ENCODE measurements at regions not wholly inside any gene's neighbourhood (a gene's known extent, or its start where the extent isn't known, plus 50 kb on each side); places are given as distances from the start of the nearest gene placed in this dataset.

DNA sequence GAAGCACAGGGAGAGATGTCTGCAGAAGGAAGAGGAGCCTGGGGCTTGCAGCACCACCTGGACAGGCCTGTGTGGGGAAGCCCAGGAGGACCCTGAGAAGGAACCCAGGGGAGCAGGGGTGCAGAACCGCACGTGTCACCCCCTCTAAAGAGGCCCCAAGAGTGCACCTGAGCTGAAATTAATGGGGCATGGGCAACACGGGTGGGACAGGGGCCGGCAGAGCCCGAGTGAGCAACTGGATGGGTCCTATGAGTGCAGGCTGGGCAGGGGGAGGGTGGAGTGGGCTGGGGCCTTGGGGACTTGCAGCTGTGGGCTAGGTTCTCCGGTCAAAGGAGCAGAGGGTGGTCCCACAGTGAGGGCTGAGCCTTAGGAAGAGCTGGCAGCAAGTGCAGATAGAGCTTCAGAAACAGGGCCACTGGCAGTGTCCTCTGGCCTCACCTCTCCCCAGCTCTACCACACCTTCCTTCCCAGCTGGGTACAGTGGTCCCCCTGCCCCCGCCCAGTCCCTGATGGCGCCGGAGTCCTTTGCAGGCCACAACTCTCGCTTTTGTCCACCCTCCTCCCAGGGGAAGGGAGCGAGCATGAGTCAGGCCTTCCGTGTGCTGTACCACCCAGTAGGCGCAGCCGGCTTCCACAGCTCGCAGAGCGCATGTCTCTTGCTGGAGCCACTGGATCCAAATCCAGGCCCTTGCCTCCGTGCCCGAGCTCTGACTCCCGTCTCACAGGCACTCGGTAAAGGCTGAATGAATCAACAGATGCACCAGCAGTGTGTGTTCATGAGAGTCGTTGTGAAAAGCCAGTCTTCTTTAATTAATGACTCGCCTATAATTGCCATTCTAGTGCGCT is 131.6 kb downstream of the HMX1 start:
- Histone ChIP-seq H3K36me3 (ENCODE audit: control insufficient read depth in 2 of 2, insufficient read depth in 2 of 2, low read length in 1 of 2) (no peaks in the 10 kb centered on the region), H3K9me3 (ENCODE audit: control insufficient read depth in 2 of 2, insufficient read depth in 1 of 2, low read length in 1 of 2) (no peaks in the 10 kb centered on the region), H3K27me3 (ENCODE audit: control insufficient read depth in 2 of 2, insufficient read depth in 1 of 2, low read length in 1 of 2) (no peaks in the 10 kb centered on the region), H3K4me1 (ENCODE audit: control insufficient read depth in 2 of 2, insufficient read depth in 2 of 2, low read length in 2 of 2) (no peaks in the 10 kb centered on the region), H3K4me3 (ENCODE audit: low read length in 2 of 2) (no peak overlapping the region), H3K27ac (ENCODE audit: low read depth in 1 of 2, low read length in 1 of 2) (no peak overlapping the region)
- WGBS, result 89% methylated on average over 23 of the region's 23 CpGs
- DNase-seq (ENCODE audit: low read depth in 6 of 9, low spot score in 9 of 9), result no peak

DNA sequence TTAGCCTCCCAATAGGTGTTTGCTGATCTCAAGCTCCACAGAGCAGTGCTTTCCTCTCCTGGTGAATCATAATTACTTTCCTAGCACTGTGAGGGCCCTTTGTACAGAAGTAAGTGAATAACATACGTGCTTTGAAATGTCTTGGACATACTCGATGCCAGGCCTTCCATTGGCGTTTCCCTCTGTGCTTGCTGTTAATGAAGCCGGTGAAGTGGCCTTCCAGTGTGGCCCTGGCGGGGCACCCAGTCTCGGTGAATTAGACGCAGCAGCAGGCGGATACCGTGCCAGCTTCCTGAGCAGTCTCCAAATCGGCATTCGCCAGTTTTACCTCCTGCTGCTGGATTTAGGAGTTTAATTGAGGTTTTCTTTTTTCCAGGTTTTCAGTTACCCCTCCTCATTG is 132.3 kb downstream of the HMX1 start:
- 96% methylated on average over 11 of the region's 11 CpGs for WGBS
- Histone ChIP-seq H3K4me1 (ENCODE audit: control insufficient read depth in 2 of 2, insufficient read depth in 2 of 2, low read length in 2 of 2) (no peaks in the 10 kb centered on the region), H3K27me3 (ENCODE audit: control insufficient read depth in 2 of 2, insufficient read depth in 1 of 2, low read length in 1 of 2) (no peaks in the 10 kb centered on the region), H3K4me3 (ENCODE audit: low read length in 2 of 2) (no peak overlapping the region), H3K9me3 (ENCODE audit: control insufficient read depth in 2 of 2, insufficient read depth in 1 of 2, low read length in 1 of 2) (no peaks in the 10 kb centered on the region), H3K36me3 (ENCODE audit: control insufficient read depth in 2 of 2, insufficient read depth in 2 of 2, low read length in 1 of 2) (no peaks in the 10 kb centered on the region), H3K27ac (ENCODE audit: low read depth in 1 of 2, low read length in 1 of 2) (no peak overlapping the region)
- DNase-seq (ENCODE audit: low read depth in 6 of 9, low spot score in 9 of 9), result no peak

DNA sequence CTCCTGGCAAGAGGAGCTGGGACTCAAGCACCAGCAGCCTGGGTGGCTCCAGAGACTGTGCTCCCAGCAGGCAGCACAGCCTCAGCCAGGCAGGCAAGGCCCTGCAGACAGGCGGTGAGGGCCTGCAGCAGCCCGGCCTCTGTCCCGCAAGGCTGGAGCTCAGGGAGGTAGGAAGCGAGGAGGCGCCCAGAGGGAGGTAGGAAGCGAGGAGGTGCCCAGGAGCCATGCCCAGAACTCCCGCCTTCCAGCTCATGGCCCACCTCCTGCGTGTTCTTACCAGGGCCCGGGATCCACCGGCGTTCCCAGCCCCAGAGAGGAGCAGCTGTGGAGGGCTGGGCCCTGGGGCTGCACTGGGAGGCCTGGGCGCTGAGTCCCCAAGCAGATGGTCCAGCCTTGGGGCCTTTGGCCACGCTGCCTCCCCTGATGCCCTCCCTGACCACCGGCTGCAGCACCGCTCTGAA is 133.1 kb downstream of the HMX1 start:
- Histone ChIP-seq H3K9me3 (ENCODE audit: control insufficient read depth in 2 of 2, insufficient read depth in 1 of 2, low read length in 1 of 2) (no peaks in the 10 kb centered on the region), H3K4me1 (ENCODE audit: control insufficient read depth in 2 of 2, insufficient read depth in 2 of 2, low read length in 2 of 2) (no peaks in the 10 kb centered on the region), H3K4me3 (ENCODE audit: low read length in 2 of 2) (no peak overlapping the region), H3K36me3 (ENCODE audit: control insufficient read depth in 2 of 2, insufficient read depth in 2 of 2, low read length in 1 of 2) (no peaks in the 10 kb centered on the region), H3K27me3 (ENCODE audit: control insufficient read depth in 2 of 2, insufficient read depth in 1 of 2, low read length in 1 of 2) (no peaks in the 10 kb centered on the region), H3K27ac (ENCODE audit: low read depth in 1 of 2, low read length in 1 of 2) (no peak overlapping the region)
- 94% methylated on average over 15 of the region's 15 CpGs for WGBS
- no peak for DNase-seq (ENCODE audit: low read depth in 6 of 9, low spot score in 9 of 9)

DNA sequence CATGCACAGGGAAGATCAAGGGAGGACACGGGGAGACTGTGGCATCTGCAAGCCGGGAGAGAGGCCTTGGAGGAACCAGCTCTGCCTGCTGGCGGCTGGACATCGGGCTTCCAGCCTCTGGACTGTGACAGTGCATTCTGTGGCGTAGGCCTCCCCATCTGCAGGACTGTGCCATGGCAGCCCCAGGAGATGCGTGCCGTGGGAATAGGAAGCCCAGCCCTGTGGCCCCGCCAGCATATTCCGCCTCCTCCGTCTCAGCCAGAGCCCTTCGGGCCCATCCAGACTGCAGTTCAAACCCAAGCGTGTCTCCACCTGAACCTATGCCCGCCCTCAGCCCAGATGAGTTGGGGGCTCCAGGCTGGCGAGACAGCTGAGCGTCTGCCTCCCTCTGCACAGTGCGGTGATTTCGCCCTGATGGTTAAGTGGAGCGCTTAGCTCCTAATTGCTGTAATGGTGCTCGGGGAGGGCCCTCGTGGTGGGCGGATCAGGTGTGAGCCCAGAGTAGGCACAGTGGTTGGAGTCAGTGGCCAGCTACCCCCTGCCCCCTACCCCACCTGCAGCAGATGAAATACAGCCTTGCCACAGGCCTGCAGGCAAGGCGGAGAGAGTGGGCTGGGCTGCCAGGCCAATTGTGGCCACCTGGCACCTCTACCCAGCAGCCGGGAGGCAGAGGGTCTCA is 133.9 kb downstream of the HMX1 start:
- no peaks in the 10 kb centered on the region for H3K4me1 ChIP-seq (ENCODE audit: control insufficient read depth in 2 of 2, insufficient read depth in 2 of 2, low read length in 2 of 2)
- no peak for DNase-seq (ENCODE audit: low read depth in 6 of 9, low spot score in 9 of 9)
- H3K36me3 ChIP-seq (ENCODE audit: control insufficient read depth in 2 of 2, insufficient read depth in 2 of 2, low read length in 1 of 2), result no peaks in the 10 kb centered on the region
- peaks cover 0 to 2% of the 10 kb centered on the region in 2 donors for H3K9me3 ChIP-seq (ENCODE audit: control insufficient read depth in 2 of 2, insufficient read depth in 1 of 2, low read length in 1 of 2)
- no peak overlapping the region for H3K27ac ChIP-seq (ENCODE audit: low read depth in 1 of 2, low read length in 1 of 2)
- H3K27me3 ChIP-seq (ENCODE audit: control insufficient read depth in 2 of 2, insufficient read depth in 1 of 2, low read length in 1 of 2), result no peaks in the 10 kb centered on the region
- H3K4me3 ChIP-seq (ENCODE audit: low read length in 2 of 2), result no peak overlapping the region
- 95% methylated on average over 23 of the region's 23 CpGs for WGBS

DNA sequence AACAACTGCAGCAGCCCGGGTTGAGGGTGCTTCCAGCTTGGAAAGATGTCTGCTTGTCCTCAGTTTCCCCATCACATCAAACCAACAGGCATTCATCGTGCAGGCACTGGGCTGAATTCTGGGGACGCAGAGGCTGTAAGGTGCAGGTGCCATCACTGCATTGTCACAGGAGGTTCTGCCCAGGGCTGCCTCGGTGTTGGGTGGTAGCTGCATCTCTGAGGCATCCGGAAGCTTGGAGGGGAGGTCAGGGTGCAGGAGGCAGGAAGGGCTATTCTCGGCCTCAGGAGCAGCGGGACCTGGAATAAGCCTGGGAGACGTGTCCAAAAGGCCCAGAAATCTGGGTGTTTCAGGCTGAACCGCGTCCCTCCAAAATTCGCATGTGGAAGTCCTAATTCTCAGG is 134.6 kb downstream of the HMX1 start:
- 93% methylated on average over 11 of the region's 11 CpGs for WGBS
- no peaks in the 10 kb centered on the region for H3K4me1 ChIP-seq (ENCODE audit: control insufficient read depth in 2 of 2, insufficient read depth in 2 of 2, low read length in 2 of 2)
- DNase-seq (ENCODE audit: low read depth in 6 of 9, low spot score in 9 of 9), result no peak
- H3K27me3 ChIP-seq (ENCODE audit: control insufficient read depth in 2 of 2, insufficient read depth in 1 of 2, low read length in 1 of 2), result no peaks in the 10 kb centered on the region
- H3K4me3 ChIP-seq (ENCODE audit: low read length in 2 of 2), result no peak overlapping the region
- no peak overlapping the region for H3K27ac ChIP-seq (ENCODE audit: low read depth in 1 of 2, low read length in 1 of 2)
- peaks cover 0 to 5% of the 10 kb centered on the region in 2 donors for H3K9me3 ChIP-seq (ENCODE audit: control insufficient read depth in 2 of 2, insufficient read depth in 1 of 2, low read length in 1 of 2)
- H3K36me3 ChIP-seq (ENCODE audit: control insufficient read depth in 2 of 2, insufficient read depth in 2 of 2, low read length in 1 of 2), result no peaks in the 10 kb centered on the region

DNA sequence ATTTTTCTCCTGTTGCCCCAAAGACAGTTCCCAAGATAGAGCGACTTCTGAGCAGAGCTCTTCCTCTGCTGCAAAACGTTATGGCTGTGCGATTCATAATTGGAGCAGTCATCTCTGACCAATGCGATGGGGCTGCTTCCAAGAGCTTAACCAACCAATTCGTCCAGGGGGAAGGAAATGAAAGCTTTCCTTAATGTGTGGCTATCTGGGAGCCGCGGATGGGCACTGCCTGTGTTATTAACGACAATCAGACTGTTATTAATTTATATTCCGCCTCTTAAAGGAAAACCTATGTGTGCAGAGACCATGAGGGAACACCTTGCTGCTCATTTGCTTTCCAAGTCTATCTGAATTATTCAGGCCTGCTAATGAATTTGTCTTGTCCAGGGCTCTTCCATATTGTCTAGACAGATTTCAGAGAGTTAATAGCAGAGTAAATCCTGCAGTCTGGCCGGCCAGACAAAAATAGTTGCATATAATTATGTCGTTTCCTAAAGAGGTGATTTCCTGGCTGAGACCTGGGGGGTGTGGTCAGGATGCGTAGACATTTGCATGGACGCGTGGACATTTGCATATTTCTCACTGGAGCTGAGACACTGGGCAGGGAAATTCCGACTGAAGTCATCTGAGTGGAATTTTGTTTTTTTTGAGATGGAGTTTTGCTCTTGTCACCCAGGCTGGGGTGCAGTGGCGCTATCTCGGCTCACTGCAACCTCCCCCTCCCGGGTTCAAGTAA is 135.4 kb downstream of the HMX1 start:
- Histone ChIP-seq H3K27me3 (ENCODE audit: control insufficient read depth in 2 of 2, insufficient read depth in 1 of 2, low read length in 1 of 2) (no peaks in the 10 kb centered on the region), H3K9me3 (ENCODE audit: control insufficient read depth in 2 of 2, insufficient read depth in 1 of 2, low read length in 1 of 2) (peaks cover 0 to 5% of the 10 kb centered on the region in 2 donors), H3K4me1 (ENCODE audit: control insufficient read depth in 2 of 2, insufficient read depth in 2 of 2, low read length in 2 of 2) (no peaks in the 10 kb centered on the region), H3K27ac (ENCODE audit: low read depth in 1 of 2, low read length in 1 of 2) (no peak overlapping the region), H3K36me3 (ENCODE audit: control insufficient read depth in 2 of 2, insufficient read depth in 2 of 2, low read length in 1 of 2) (no peaks in the 10 kb centered on the region), H3K4me3 (ENCODE audit: low read length in 2 of 2) (no peak overlapping the region)
- 80% methylated on average over 18 of the region's 18 CpGs for WGBS
- no peak for DNase-seq (ENCODE audit: low read depth in 6 of 9, low spot score in 9 of 9)

DNA sequence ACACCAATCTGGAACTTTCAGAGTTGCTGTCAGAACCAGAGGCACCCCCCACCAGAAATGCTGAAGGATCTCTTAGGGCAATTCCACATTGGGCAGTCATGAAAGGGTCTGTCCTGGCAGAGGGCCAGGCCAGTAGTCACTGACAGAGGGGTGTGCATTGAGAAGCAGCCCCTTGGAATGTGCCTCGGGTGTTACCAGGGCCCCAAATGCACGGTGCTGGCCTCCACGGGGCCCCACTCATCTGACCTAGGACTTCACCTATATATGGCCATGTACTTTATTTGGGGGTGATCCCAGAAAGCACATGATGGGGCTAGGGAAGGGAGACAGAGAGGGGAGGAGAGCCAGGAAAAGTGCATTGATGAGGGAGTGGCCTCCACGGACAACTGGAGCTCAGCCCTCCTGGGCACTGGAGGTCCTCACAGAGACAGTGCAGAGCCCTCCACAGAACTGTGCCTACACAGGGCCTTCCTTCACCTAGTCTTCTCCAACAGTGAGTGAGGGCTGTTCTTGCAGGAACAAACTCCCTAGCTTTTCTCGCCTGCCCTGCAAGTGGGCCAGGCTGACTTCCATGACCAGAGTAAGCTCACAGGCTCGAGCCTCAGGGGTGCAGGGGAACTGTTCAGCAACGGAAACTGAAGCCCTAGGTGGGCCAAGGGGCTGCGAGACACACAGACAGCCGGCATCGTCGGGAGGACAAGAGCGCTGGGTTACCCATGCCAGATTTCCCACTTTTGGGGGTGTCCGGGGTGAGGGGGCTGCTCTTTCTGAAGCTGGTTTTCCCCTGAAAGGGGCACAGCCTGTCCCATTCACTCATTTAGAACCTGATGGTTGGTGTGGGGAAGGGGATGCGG is 136.2 kb downstream of the HMX1 start:
- Histone ChIP-seq H3K27ac (ENCODE audit: low read depth in 1 of 2, low read length in 1 of 2) (no peak overlapping the region), H3K36me3 (ENCODE audit: control insufficient read depth in 2 of 2, insufficient read depth in 2 of 2, low read length in 1 of 2) (no peaks in the 10 kb centered on the region), H3K27me3 (ENCODE audit: control insufficient read depth in 2 of 2, insufficient read depth in 1 of 2, low read length in 1 of 2) (no peaks in the 10 kb centered on the region), H3K4me1 (ENCODE audit: control insufficient read depth in 2 of 2, insufficient read depth in 2 of 2, low read length in 2 of 2) (no peaks in the 10 kb centered on the region), H3K4me3 (ENCODE audit: low read length in 2 of 2) (no peak overlapping the region), H3K9me3 (ENCODE audit: control insufficient read depth in 2 of 2, insufficient read depth in 1 of 2, low read length in 1 of 2) (peaks cover 0 to 5% of the 10 kb centered on the region in 2 donors)
- DNase-seq (ENCODE audit: low read depth in 6 of 9, low spot score in 9 of 9), result no peak
- WGBS, result 87% methylated on average over 14 of the region's 14 CpGs

DNA sequence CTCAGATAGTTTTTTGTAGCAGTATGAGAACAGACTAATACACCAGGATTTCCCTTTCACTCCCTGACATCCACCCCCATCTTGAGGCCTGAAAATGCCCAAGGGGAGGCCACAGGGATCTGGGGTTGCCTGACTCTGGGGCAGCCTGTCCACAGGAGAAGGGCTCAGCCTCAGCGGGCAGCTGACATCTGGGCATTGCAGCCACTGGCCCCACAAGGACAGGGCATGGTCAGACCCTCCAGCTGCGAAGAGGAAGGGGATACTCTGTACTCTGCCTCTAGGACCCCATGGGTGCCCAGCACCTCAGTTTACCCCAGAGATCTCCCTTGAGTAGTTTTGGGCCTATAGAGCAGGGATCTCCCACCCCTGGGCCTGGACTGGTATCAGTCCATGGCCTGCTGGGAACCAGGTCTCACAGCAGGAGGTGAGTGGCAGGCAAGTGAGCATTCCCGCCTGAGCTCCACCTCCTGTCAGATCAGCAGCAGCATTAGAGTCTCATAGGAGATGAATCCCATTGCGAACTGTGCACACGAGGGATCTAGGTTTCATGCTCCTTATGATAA is 138.9 kb downstream of the HMX1 start:
- DNase-seq (ENCODE audit: low read depth in 6 of 9, low spot score in 9 of 9), result no peak

More for the DNA sequence above, 138.9 kb downstream of the HMX1 start:
- no peak overlapping the region for H3K4me3 ChIP-seq (ENCODE audit: low read length in 2 of 2)
- H3K9me3 ChIP-seq (ENCODE audit: control insufficient read depth in 2 of 2, insufficient read depth in 1 of 2, low read length in 1 of 2), result peaks cover 0 to 5% of the 10 kb centered on the region in 2 donors
- no peaks in the 10 kb centered on the region for H3K4me1 ChIP-seq (ENCODE audit: control insufficient read depth in 2 of 2, insufficient read depth in 2 of 2, low read length in 2 of 2)
- 95% methylated on average over 5 of the region's 5 CpGs for WGBS
- H3K36me3 ChIP-seq (ENCODE audit: control insufficient read depth in 2 of 2, insufficient read depth in 2 of 2, low read length in 1 of 2), result no peaks in the 10 kb centered on the region
- no peak overlapping the region for H3K27ac ChIP-seq (ENCODE audit: low read depth in 1 of 2, low read length in 1 of 2)
- no peaks in the 10 kb centered on the region for H3K27me3 ChIP-seq (ENCODE audit: control insufficient read depth in 2 of 2, insufficient read depth in 1 of 2, low read length in 1 of 2)

Measured in thymus (tissue), 11 donors.